ENCODE measurements at regions not wholly inside any gene's neighbourhood (a gene's known extent, or its start where the extent isn't known, plus 50 kb on each side); places are given as distances from the start of the nearest gene placed in this dataset.
"Not testable (repeated sequence)": the region's sequence is repeated elsewhere in the genome, so short reads cannot be mapped to it uniquely, and the experiment has no call there.

DNA sequence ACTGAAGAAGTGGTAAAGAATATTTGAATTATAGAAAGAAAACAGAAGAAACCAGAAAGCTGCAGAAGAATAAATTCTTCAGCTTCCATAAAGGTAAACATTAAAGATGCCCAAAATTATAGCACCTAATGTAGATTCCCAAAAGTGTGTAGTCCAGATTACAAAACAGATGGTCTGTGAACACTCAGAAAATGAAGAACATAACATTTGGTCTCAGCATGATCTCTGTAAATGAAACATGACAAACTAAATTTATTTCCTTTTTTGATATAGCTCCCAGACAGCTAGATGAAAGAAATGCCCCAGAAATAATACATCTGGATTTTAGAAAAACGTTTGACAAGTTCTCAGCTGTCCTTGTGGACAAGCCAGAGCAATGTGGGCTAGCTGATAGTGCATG is 794.2 kb upstream of the NXPH2 start:
- Histone ChIP-seq H3K36me3 (ENCODE audit: low read depth, missing control alignments) (no peaks in the 10 kb centered on the region), H3K4me3 (no peak overlapping the region), H3K9me3 (no peaks in the 10 kb centered on the region), H3K27me3 (no peaks in the 10 kb centered on the region), H3K27ac (no peak overlapping the region), H3K4me1 (no peaks in the 10 kb centered on the region)
- intact Hi-C loops (cut with DNase I; ENCODE audit: low total_unique reads) = no loop called here
- 4 to 11% methylated on average over 1 of the region's 1 CpG for WGBS, 2 donors
- DNase-seq = no peak
- TF ChIP-seq POLR2A (IDR thresholded peaks at IDR 0.05) = no peak
- TF ChIP-seq, protein P1, sequence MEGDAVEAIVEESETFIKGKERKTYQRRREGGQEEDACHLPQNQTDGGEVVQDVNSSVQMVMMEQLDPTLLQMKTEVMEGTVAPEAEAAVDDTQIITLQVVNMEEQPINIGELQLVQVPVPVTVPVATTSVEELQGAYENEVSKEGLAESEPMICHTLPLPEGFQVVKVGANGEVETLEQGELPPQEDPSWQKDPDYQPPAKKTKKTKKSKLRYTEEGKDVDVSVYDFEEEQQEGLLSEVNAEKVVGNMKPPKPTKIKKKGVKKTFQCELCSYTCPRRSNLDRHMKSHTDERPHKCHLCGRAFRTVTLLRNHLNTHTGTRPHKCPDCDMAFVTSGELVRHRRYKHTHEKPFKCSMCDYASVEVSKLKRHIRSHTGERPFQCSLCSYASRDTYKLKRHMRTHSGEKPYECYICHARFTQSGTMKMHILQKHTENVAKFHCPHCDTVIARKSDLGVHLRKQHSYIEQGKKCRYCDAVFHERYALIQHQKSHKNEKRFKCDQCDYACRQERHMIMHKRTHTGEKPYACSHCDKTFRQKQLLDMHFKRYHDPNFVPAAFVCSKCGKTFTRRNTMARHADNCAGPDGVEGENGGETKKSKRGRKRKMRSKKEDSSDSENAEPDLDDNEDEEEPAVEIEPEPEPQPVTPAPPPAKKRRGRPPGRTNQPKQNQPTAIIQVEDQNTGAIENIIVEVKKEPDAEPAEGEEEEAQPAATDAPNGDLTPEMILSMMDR (IDR thresholded peaks at IDR 0.05) = no peak

DNA sequence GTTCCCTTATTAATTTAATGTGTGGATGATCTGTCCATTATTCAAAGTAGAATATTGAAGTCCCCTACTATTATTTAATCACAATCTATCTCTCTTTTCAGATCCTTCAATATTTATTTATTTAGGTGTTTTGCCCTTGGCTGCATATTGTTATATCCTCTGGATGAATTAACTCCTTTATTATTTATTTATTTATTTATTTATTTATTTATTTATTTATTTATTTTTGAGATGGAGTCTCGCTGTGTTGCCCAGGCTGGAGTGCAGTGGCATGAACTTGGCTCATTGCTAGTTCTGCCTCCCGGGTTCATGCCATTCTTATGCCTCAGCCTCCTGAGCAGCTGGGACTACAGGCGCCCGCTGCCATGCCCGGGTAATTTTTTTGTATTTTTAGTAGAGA is 776.6 kb upstream of the NXPH2 start:
- WGBS, 2 donors = 98 to 99% methylated on average over 5 of the region's 5 CpGs
- H3K4me3 ChIP-seq = no peak overlapping the region
- no peaks in the 10 kb centered on the region for H3K27me3 ChIP-seq
- TF ChIP-seq POLR2A (IDR thresholded peaks at IDR 0.05) = no peak
- TF ChIP-seq, protein P1 (IDR thresholded peaks at IDR 0.05) = no peak
- no peaks in the 10 kb centered on the region for H3K36me3 ChIP-seq (ENCODE audit: low read depth, missing control alignments)
- no peak overlapping the region for H3K27ac ChIP-seq
- no peak for DNase-seq
- H3K9me3 ChIP-seq = no peaks in the 10 kb centered on the region
- intact Hi-C loops (cut with DNase I; ENCODE audit: low total_unique reads) = no loop called here
- no peaks in the 10 kb centered on the region for H3K4me1 ChIP-seq

DNA sequence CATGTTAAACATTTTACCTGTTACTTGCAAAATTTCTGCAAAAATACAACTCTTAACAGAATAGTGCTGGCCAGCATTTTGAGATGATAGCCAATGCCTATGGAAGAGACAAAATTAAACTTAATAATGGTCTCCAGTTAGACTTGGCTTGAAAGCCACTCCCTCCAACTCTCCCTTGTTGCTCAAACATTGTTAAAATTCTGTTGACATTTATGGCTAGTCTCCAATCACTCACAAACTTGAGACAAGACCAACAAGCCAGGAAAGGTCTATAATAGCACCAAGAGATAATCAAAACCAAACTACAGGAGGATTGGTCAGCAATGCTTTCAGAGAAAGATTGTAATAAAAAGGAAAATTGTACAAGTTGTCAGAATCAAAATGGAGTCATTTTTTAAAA is 770.7 kb upstream of the NXPH2 start:
- Histone ChIP-seq H3K36me3 (ENCODE audit: low read depth, missing control alignments) (no peaks in the 10 kb centered on the region), H3K9me3 (no peaks in the 10 kb centered on the region), H3K4me3 (no peak overlapping the region), H3K27ac (no peak overlapping the region), H3K27me3 (no peaks in the 10 kb centered on the region), H3K4me1 (no peaks in the 10 kb centered on the region)
- intact Hi-C loops (cut with DNase I; ENCODE audit: low total_unique reads) = no loop called here
- DNase-seq = no peak
- TF ChIP-seq POLR2A (IDR thresholded peaks at IDR 0.05) = no peak
- TF ChIP-seq, protein P1 (IDR thresholded peaks at IDR 0.05) = no peak

DNA sequence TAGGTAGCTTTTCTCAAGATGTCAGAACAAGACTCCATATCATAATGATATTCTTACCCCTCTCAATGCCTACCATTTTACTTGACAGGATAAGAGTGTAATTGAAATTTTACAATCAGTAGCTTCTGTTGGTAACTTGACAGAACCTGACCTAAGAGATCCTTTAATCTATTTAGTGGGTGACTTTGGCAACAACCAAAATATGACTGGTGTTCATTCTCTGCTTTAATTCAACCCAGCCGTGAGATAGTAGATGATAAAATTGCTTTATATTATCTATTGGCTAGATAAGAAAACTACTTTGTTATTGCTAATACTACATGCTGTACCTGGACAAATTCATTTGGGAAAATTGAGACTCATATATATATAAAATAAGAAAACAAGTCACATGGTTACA is 770.2 kb upstream of the NXPH2 start:
- Histone ChIP-seq H3K36me3 (ENCODE audit: low read depth, missing control alignments) (no peaks in the 10 kb centered on the region), H3K27ac (no peak overlapping the region), H3K4me3 (no peak overlapping the region), H3K9me3 (no peaks in the 10 kb centered on the region), H3K27me3 (no peaks in the 10 kb centered on the region), H3K4me1 (no peaks in the 10 kb centered on the region)
- intact Hi-C loops (cut with DNase I; ENCODE audit: low total_unique reads) = no loop called here
- WGBS, 2 donors = 0 to 26% methylated on average over 1 of the region's 1 CpG
- no peak for DNase-seq
- TF ChIP-seq POLR2A (IDR thresholded peaks at IDR 0.05) = no peak
- TF ChIP-seq, protein P1 (IDR thresholded peaks at IDR 0.05) = no peak

DNA sequence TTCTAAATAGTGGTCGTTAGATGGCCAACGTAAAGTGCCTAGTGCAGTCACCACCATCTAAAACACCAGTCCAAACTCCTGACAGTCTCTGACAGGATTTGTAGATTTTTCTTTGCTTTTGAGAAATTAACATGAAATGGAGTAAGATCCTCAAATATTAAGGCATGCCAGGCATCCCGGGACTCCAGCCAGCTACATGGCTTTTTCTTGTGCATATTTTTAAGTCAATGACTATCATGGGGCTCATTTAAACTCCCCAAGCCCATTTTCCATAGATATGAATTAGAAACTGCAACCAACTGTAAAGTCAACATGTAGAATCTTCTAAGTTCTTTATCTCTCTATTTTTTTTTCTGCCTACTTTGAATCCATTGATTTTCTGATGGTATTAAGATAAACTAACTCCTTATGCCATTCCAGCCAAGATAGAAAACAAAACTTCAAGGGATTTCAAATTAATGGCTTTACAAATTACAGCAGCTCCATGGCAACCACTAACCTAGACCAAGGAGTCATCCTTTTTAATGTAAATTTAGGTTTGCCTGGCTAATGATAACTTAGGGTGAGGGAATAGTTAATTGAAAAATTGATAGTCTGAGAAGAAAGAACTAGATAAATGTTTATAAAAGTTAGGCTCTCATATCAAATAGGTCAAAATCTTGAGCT is 764.1 kb upstream of the NXPH2 start:
- Histone ChIP-seq H3K36me3 (ENCODE audit: low read depth, missing control alignments) (no peaks in the 10 kb centered on the region), H3K4me1 (no peaks in the 10 kb centered on the region), H3K9me3 (no peaks in the 10 kb centered on the region), H3K27me3 (no peaks in the 10 kb centered on the region), H3K27ac (no peak overlapping the region), H3K4me3 (no peak overlapping the region)
- intact Hi-C loops (cut with DNase I; ENCODE audit: low total_unique reads) = no loop called here
- 62 to 75% methylated on average over 3 of the region's 3 CpGs for WGBS, 2 donors
- DNase-seq = no peak
- TF ChIP-seq, protein P1 (IDR thresholded peaks at IDR 0.05) = no peak
- TF ChIP-seq POLR2A (IDR thresholded peaks at IDR 0.05) = no peak

DNA sequence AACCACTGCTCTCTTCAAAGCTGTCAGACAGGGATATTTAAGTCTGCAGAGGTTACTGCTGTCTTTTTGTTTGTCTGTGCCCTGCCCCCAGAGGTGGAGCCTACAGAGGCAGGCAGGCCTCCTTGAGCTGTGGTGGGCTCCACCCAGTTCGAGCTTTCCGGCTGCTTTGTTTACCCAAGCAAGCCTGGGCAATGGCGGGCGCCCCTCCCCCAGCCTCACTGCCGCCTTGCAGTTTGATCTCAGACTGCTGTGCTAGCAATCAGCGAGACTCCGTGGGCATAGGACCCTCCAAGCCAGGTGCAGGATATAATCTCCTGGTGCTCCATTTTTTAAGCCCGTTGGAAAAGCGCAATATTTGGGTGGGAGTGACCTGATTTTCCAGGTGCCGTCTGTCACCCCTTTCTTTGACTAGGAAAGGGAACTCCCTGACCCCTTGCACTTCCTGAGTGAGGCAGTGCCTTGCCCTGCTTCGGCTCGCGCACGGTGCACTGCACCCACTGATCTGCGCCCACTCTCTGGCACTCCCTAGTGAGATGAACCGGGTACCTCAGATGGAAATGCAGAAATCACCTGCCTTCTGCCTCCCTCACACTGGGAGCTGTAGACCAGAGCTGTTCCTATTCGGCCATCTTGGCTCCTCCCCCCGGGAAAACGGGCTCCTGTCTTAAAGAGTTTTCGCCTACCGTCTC is 758.3 kb upstream of the NXPH2 start:
- H3K4me1 ChIP-seq; DNase-seq; H3K9me3 ChIP-seq; H3K36me3 ChIP-seq (ENCODE audit: low read depth, missing control alignments); H3K27me3 ChIP-seq; intact Hi-C loops (cut with DNase I; ENCODE audit: low total_unique reads); H3K4me3 ChIP-seq; H3K27ac ChIP-seq: not testable (repeated sequence)
- 93 to 96% methylated on average over 14 to 17 of the region's 21 CpGs for WGBS, 2 donors

All from testis (tissue), 2 donors.